NB4 (cell line): ENCODE measurements at regions not wholly inside any gene's neighbourhood (a gene's known extent, or its start where the extent isn't known, plus 50 kb on each side); places are given as distances from the start of the nearest gene placed in this dataset.

ENCODE experiments used
- DNase-seq: peaks from one replicate; pipeline ENCODE4 v3.0.0; 2010; ENCODE audit warnings: low read depth
- H3K4me3 ChIP-seq: one replicate; pipeline ENCODE4 v1.5.1; 2011; ENCODE audit warnings: mild to moderate bottlenecking, low read depth, low read length, moderate library complexity
- CTCF ChIP-seq: IDR thresholded peaks from one replicate; pipeline ENCODE4 v1.5.1; 2012; ENCODE audit warnings: low read depth, low read length
- MYC ChIP-seq: IDR thresholded peaks from 2 replicates; pipeline ENCODE4 v1.6.1; 2011; ENCODE audit warnings: low read depth, low read length
- POLR2A ChIP-seq: IDR thresholded peaks from 2 replicates; pipeline ENCODE4 v1.6.1; 2011; ENCODE audit warnings: mild to moderate bottlenecking; ENCODE audit not compliant: insufficient read length; ENCODE audit errors: extremely low read depth
- TF ChIP-seq, protein P1 (sequence below): IDR thresholded peaks from 2 replicates; pipeline ENCODE4 v1.6.1; 2011; ENCODE audit warnings: low read depth, low read length

- H3K4me3 ChIP-seq = no peak overlapping the region
- no peak for DNase-seq
- TF ChIP-seq MYC = no peak
- no peak for TF ChIP-seq POLR2A
- TF ChIP-seq, protein P1, sequence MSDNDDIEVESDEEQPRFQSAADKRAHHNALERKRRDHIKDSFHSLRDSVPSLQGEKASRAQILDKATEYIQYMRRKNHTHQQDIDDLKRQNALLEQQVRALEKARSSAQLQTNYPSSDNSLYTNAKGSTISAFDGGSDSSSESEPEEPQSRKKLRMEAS = no peak
- no peak for TF ChIP-seq CTCF
These were observed 103.2 kb downstream of the INHBB start for GRCh38 chr2:120448961-120449810.

DNA sequence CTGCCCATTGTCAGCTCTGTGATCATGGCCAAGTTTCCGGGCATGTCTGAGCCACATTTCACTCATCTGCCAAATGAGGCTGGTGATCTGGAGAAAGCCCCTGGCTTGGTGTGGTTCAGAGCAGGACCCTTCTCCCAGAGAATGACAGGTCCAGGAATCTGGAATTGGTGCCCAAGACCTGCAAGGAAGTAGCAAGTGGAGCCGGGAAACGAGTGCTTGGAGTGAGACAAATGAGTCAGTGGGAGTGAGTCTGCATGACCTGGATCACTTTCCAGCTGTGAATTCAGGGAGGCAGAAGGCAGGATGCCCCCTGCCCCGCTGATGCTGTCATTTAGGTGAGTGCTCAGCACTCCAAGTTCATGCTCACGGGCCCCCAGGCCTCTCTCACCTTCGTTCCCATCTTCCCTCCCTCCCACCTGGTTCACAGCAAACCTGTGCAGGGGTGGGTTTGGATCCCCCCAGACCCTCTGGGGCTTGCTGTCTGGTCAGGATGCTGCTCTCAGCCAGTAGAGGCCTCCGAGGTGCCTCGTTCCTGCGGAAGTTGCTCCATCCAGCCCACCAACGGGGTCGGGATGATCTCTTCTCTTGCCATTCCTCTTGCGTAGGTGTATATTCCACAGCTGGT lies 104.4 kb downstream of the INHBB start:
- no peak overlapping the region for H3K4me3 ChIP-seq
- no peak for TF ChIP-seq CTCF
- TF ChIP-seq, protein P1 = no peak
- TF ChIP-seq MYC = no peak
- no peak for TF ChIP-seq POLR2A

DNA sequence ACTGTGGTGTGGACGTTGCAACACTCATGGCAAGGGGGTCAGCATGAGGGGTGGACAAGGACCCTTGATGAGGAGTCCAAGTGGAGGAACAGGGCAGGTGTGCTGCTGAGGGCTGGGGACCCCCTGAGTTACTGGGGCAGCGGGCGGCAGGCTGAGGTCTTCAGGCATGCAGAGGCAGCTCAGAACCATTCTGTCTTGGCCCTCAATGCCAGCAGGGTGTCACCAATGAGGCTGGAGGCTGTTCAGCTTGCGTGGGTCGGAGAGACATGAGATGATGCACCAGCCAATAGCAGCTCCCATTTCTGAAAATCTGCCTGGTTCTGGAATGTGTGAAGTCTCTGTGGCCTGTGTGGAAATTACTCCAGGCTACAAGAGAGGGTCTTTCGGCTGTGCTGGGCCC lies 105.4 kb downstream of the INHBB start:
- TF ChIP-seq CTCF = no peak
- TF ChIP-seq MYC = no peak
- no peak for TF ChIP-seq POLR2A
- TF ChIP-seq, protein P1 = no peak
- DNase-seq = no peak

More for the DNA sequence above, 104.4 kb downstream of the INHBB start:
- no peak for DNase-seq

GRCh38 chr2:120452131-120452530 lies 106.2 kb downstream of the INHBB start:
- no peak for DNase-seq
- H3K4me3 ChIP-seq = no peak overlapping the region
- TF ChIP-seq POLR2A (no peak), CTCF (no peak), MYC (no peak)
- TF ChIP-seq, protein P1 = no peak

More for the DNA sequence above, 105.4 kb downstream of the INHBB start:
- no peak overlapping the region for H3K4me3 ChIP-seq

GRCh38 chr2:120452945-120453634 lies 107.2 kb downstream of the INHBB start:
- DNase-seq = no peak
- H3K4me3 ChIP-seq = no peak overlapping the region
- no peak for TF ChIP-seq POLR2A
- TF ChIP-seq CTCF = no peak
- TF ChIP-seq, protein P1 = no peak
